Transverse colon (tissue), 4 donors: ENCODE measurements at regions not wholly inside any gene's neighbourhood (a gene's known extent, or its start where the extent isn't known, plus 50 kb on each side); places are given as distances from the start of the nearest gene placed in this dataset.

Experiments used
- CTCF ChIP-seq, 5 experiments: fragments of 200-600 bp in 3 of 5; fragments of 450-650 bp in 2 of 5; sonication (generic) in 3 of 5; IDR thresholded peaks; 1 replicate in 2 of 5; 2 replicates in 3 of 5; pipeline ENCODE4 v1.5.1; 2016 to 2017; ENCODE audit warnings: antibody characterized with exemption in 5 of 5, inconsistent platforms in 3 of 5, mild to moderate bottlenecking in 2 of 5, moderate library complexity in 1 of 5
- EP300 ChIP-seq: sonication (generic); formaldehyde crosslinking; IDR thresholded peaks from one replicate; pipeline ENCODE4 v1.6.1; 2017; ENCODE audit warnings: antibody characterized with exemption, low read depth
- POLR2A ChIP-seq: fragments of 450-650 bp; IDR thresholded peaks from one replicate; pipeline ENCODE4 v1.6.1; 2016; ENCODE audit warnings: antibody characterized with exemption, mild to moderate bottlenecking, moderate library complexity
- POLR2AphosphoS5 ChIP-seq, 3 donors: sonication (generic); formaldehyde crosslinking; IDR thresholded peaks; one replicate each; pipeline ENCODE4 v1.6.1; 2016; ENCODE audit warnings: antibody characterized with exemption in 3 of 3

DNA sequence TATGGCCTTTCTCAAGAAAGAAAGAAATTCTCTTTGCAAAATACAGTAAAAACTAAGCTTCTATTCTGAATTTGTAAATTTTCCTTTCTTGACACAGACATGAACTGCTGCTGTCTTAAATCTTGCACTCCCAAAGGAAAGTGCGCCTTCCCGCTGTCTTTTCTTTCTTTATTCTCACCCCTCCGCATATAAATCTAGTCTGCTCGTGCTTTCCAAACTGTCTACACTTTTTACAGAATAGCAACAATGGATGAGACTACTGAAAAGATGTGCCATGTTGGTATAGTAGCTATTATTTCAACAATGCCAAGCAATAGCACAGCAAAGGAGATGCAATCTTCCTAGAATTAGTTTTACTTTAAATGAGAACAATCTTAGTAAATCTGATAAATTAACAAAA is 328.8 kb upstream of the PDE3A start:
- TF ChIP-seq POLR2AphosphoS5 (IDR thresholded peaks at IDR 0.05) (no peak), CTCF (IDR thresholded peaks at IDR 0.05) (no peak), POLR2A (no peak), EP300 (no peak)
